HG03571 (cell line): ENCODE measurements at regions not wholly inside any gene's neighbourhood (a gene's known extent, or its start where the extent isn't known, plus 50 kb on each side); places are given as distances from the start of the nearest gene placed in this dataset.
"Not testable (repeated sequence)": the region's sequence is repeated elsewhere in the genome, so short reads cannot be mapped to it uniquely, and the experiment has no call there.

Experiments
- ATAC-seq: cut with Tn5 transposase; IDR thresholded peaks from one replicate; pipeline ENCODE4 v1.9.1; 2021; ENCODE audit not compliant: unreplicated experiment

DNA sequence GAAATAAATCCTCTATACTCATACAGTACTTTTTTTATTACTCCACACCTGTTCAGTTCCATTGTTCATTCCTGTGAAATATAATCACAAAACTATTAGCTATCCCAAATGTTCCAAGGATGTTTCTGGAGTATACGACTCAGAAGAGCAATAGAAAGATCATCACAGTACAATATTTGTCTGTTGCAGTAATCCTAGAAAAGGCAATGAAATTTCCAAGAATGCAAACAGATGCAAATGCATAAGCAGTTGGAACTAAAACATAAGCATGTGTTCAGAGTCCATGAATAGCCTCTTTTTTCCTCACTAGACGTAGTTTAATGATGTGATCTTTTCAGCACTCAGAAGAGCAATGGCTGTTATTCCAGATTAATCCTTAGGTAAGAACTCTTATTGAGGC, 55.2 kb downstream of the RTL3 start:
- ATAC-seq, result no peak

- ATAC-seq, result no peak
These were observed 63.1 kb downstream of the RTL3 start for GRCh38 chrX:78595901-78596502.

DNA sequence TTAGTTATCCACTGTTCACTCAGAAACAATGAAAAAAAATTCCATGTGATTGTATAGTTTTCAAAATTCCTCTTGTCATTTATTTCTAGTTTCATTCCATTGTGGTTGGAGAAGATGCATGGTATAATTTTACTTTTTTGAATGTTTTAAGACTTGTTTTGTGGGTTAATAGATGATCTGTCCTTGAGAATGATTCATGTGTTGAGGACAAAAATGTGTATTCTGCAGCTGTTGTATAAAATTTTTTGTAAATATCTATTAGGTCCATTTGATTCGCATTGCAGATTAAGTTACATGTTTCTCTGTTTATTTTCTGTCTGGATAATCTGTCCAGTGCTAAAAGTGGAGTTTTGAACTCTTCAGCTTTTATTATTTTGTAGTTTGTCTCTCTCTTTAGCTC, 65.4 kb downstream of the RTL3 start:
- no peak for ATAC-seq

DNA sequence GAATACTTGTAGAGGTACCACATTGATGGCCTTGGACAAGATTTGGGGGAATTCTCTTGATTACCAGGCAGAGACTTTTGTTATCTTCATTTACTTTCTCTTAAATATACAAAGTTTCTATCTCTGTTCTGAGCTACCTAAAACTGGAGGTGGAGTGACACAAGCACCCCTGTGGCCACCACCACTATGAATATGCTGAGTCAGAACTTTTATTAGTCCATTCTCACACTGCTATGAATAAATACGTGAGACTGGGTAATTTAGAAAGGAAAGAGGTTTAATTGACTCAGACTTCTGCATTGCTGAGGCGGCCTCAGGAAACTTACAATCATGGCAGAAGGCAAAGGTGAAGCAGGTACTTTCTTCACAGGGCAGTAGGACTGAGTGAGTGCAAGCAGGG, 67.1 kb downstream of the RTL3 start:
- no peak for ATAC-seq

DNA sequence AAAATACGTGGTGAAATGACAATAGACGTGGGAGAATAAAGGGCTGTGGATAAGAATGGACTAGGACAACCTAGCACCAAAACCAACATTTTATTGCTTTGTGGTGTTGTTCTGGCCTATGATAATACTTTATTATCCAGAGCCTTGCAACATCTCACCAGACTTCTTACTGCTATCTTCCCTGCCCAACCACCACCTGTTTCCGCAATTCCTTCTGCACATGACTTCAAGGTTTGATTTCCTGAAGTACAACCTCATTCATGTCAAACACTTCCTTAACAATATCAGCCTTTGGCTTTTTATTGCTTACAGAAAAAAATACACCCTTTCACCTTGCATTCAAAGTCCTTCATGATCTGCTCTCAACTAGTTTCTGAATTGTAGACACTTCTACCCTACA, 84.8 kb downstream of the RTL3 start:
- no peak for ATAC-seq

DNA sequence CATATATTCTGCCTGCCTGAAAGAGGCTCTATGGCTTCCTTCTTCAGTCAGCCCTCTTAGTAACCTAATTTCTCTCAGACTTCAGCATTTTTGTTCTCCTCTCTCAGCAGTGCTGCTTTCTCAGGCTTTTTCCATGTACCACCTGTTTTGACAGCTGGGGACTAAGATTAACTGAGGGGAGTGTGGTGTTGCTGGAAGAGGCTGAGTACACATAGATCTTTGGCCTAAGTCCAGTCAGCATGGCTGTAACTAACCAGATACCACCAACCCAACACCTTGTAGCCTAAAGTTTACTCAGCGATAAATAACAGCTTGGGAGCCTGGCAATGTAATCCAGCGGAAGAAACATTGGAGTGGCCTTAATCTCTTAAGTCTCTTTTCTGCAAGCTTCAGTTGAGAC, 85.5 kb downstream of the RTL3 start:
- no peak for ATAC-seq

- no peak for ATAC-seq
These were observed 87.3 kb downstream of the RTL3 start for GRCh38 chrX:78571849-78572248.

- no peak for ATAC-seq
These were observed 103.6 kb downstream of the RTL3 start for GRCh38 chrX:78555401-78555980.

GRCh38 chrX:78552628-78553027, 106.5 kb downstream of the RTL3 start:
- ATAC-seq, result not testable (repeated sequence)

GRCh38 chrX:78548012-78548411, 111.1 kb downstream of the RTL3 start:
- no peak for ATAC-seq

DNA sequence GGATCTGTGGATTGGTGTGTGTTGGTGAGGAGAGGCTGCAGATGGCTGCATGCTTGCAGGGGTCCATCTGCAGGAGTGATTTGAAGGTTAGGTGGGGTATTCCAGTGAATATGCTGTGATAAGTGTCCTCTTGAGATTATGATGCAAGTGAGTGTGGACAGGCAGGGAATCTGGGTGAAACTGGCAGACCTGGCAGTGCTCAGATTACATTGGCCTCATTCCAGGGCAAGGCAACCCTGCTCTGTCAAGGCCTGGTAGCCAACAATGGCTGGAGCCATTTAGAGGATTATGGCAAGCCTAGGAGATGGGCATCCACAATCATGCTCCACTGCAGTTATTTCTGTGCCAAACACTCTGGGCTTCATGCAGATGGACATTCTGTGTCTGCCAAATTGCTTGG, 113.9 kb downstream of the RTL3 start:
- no peak for ATAC-seq

DNA sequence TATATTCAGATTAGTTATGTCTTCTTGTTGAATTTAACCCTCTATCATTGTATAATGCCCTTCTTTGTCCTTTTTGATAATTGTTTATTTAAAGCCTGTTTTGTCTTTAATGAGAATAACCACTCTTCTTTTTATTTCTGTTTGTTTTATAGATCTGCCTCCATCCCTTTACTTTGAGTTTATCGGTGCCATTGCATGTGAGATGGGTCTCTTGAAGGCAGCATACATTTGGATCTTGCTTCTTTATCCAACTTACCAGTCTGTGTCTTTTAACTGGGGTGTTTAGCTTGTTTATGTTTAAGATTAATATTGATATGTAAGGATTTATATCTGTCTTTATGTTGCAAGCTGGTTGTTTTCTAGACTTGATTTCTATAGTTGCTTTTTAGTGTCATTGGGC, 115.8 kb downstream of the RTL3 start:
- no peak for ATAC-seq

- ATAC-seq, result no peak
These were observed 119.0 kb downstream of the RTL3 start for GRCh38 chrX:78540171-78540570.

DNA sequence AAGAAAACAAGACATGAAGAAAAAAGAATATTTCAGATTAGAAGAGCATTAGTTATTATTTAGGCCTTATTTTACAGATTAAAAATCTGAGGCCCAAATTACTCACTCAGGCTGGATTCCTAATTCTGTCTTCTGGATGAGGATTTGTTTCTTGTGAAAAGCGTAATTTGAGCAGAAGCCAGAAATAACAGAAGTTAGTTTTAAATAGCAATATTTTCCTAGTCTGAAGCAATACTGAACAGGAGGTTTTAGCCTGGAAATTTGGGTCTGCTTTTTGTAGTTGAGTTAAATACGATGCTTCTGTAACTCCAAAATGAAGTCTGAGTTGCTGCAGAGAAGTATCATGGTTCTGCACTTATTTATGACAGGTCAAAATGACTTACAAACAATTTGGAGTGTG, 124.9 kb downstream of the RTL3 start:
- no peak for ATAC-seq

DNA sequence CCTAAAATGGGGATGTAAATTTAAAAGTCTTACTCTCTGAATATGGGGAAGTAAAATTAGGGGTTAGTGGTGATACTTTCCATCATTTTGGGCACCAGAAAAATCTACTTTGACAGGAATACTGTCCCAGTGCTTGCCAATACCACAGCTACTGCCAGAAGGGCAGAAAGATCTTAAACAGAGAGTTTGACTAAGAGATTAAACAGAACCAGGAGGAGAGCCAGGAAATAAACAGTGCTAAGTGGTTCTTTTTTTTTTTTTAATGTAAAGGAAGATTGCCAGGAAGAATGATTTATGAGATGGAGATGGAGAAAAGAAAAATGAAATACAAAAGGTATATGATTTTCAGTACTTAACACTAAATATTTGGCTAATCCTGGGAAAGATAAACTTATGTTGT, 126.8 kb downstream of the RTL3 start:
- no peak for ATAC-seq

GRCh38 chrX:78527818-78528217, 131.3 kb downstream of the RTL3 start:
- no peak for ATAC-seq

GRCh38 chrX:78527263-78527662, 131.9 kb downstream of the RTL3 start:
- no peak for ATAC-seq

DNA sequence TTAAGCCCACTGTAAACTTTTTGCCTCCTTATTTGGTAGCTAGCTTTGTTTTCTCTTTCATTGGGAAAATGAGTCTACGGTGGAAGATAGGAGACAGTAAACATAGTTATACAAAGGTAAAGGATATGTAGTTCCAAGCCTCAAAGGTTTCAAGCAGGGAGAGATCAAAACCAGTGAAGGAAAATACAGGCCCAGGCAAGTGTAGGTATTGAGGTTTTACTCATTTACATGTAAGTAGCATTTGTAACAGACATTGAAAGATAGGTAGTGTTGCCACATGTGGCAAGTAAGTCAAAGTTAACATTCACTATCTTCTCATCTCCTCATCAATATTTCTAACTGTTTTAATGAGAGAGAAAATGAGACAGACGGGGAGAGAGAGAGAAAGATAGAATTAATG, 136.5 kb downstream of the RTL3 start:
- ATAC-seq, result no peak

GRCh38 chrX:78517124-78517523, 142.0 kb downstream of the RTL3 start:
- peak; percentile 73 for ATAC-seq

- ATAC-seq, result no peak
These were observed 144.3 kb downstream of the RTL3 start for GRCh38 chrX:78514852-78515251.

GRCh38 chrX:78513971-78514738, 145.0 kb downstream of the RTL3 start:
- no peak for ATAC-seq

DNA sequence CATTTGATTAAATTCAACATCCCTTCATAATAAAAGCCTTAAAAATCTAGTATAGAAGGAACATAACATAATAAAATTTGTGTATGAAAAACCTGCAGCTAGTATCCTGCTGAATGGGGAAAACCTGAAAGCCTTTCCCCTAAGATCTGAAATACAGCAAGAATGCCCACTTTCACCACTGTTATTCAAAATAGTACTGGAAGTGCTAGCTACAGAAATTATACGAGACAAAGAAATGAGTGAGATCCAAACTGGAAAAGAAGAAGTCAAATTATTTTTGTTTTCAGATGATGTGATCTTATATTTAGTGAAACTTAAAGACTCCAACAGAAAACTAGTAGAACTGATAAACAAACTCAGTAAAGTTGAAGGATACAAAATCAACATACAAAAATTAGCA, 152.9 kb downstream of the RTL3 start:
- ATAC-seq, result no peak

- ATAC-seq, result no peak
These were observed 162.6 kb downstream of the RTL3 start for GRCh38 chrX:78496483-78496882.
